ENCODE measurements at regions not wholly inside any gene's neighbourhood (a gene's known extent, or its start where the extent isn't known, plus 50 kb on each side); places are given as distances from the start of the nearest gene placed in this dataset.

DNA sequence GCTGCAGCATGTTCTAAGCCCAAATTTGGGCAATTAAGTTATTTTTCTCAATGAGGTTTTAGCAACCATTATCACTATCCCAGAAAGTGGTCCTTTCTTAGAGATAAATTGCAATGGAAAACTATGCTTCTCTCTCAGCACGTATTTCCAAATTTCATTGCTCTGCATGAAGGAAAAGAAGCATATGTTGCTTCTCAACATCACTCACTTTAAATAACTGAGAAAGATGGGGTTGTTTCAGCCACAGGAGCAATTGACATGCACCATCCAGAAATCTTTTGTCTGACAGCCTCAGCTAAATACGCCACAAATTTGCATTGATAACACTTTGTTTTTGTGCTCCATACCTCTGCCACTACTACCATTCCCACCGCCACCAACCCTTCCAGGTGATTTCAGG is 157.6 kb upstream of the PKN2 start:
- Histone ChIP-seq H3K27me3 (no peaks in the 10 kb centered on the region), H3K4me1 (no peaks in the 10 kb centered on the region), H3K27ac (no peak overlapping the region), H3K36me3 (no peaks in the 10 kb centered on the region), H3K9me3 (no peaks in the 10 kb centered on the region), H3K4me3 (no peak overlapping the region)
- WGBS = 97% methylated on average over 3 of the region's 3 CpGs
- DNase-seq (ENCODE audit: low spot score in 2 of 2) = no peak
- TF ChIP-seq POLR2A (IDR thresholded peaks at IDR 0.05) = no peak
- TF ChIP-seq, protein P1, sequence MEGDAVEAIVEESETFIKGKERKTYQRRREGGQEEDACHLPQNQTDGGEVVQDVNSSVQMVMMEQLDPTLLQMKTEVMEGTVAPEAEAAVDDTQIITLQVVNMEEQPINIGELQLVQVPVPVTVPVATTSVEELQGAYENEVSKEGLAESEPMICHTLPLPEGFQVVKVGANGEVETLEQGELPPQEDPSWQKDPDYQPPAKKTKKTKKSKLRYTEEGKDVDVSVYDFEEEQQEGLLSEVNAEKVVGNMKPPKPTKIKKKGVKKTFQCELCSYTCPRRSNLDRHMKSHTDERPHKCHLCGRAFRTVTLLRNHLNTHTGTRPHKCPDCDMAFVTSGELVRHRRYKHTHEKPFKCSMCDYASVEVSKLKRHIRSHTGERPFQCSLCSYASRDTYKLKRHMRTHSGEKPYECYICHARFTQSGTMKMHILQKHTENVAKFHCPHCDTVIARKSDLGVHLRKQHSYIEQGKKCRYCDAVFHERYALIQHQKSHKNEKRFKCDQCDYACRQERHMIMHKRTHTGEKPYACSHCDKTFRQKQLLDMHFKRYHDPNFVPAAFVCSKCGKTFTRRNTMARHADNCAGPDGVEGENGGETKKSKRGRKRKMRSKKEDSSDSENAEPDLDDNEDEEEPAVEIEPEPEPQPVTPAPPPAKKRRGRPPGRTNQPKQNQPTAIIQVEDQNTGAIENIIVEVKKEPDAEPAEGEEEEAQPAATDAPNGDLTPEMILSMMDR (IDR thresholded peaks at IDR 0.05) = no peak
- no peak for TF ChIP-seq EP300 (IDR thresholded peaks at IDR 0.05)
- TF ChIP-seq POLR2AphosphoS5 (IDR thresholded peaks at IDR 0.05) = no peak

DNA sequence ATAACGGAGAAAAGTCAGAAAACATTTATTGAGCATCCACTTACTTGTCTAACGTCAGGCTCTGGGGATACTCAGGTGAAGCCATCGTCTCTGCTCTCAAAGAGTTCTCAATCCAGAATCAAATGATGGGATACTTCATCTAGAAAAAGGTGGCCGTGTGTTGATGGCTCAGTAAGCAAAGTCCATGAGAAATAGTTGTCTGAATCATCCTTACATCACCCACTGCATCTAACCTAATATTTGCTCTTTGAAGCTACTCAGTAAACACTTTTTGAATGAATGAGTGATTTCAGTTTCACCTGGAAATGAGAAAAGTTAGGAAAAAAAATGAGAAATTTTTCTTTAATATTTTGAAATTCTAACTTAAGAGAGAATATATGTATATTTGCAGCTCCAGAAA is 155.3 kb upstream of the PKN2 start:
- H3K9me3 ChIP-seq = no peaks in the 10 kb centered on the region
- H3K27me3 ChIP-seq = no peaks in the 10 kb centered on the region
- H3K36me3 ChIP-seq = no peaks in the 10 kb centered on the region
- TF ChIP-seq POLR2A (IDR thresholded peaks at IDR 0.05) (no peak), POLR2AphosphoS5 (IDR thresholded peaks at IDR 0.05) (no peak), EP300 (IDR thresholded peaks at IDR 0.05) (no peak)
- TF ChIP-seq, protein P1 (IDR thresholded peaks at IDR 0.05) = no peak
- H3K4me3 ChIP-seq = no peak overlapping the region
- H3K27ac ChIP-seq = no peak overlapping the region
- H3K4me1 ChIP-seq = no peaks in the 10 kb centered on the region
- no peak for DNase-seq (ENCODE audit: low spot score in 2 of 2)
- WGBS = 91% methylated on average over 4 of the region's 4 CpGs

DNA sequence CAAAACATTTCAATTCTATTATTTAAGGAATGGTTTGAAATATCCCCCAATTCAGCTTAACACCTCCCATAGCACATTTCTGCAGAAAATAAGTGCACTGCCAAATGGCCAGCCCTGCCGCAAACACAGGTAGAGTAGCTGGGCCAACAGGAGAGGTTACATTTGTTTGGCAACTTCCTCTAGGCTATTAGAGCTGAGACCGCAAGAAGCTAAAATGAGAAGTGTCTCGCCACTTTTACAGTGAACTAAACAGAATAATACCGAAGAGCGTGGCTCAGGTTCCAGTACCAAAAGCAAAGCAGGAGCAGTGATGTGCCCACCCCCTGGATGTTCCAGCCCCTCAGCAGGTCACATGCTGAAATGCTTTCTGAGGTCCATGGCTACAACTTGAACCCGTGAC is 154.5 kb upstream of the PKN2 start:
- WGBS = 92% methylated on average over 6 of the region's 6 CpGs
- Histone ChIP-seq H3K9me3 (no peaks in the 10 kb centered on the region), H3K4me3 (no peak overlapping the region), H3K4me1 (no peaks in the 10 kb centered on the region), H3K27ac (no peak overlapping the region), H3K36me3 (no peaks in the 10 kb centered on the region), H3K27me3 (no peaks in the 10 kb centered on the region)
- no peak for DNase-seq (ENCODE audit: low spot score in 2 of 2)
- TF ChIP-seq POLR2AphosphoS5 (IDR thresholded peaks at IDR 0.05) (no peak), POLR2A (IDR thresholded peaks at IDR 0.05) (no peak), EP300 (IDR thresholded peaks at IDR 0.05) (no peak)
- TF ChIP-seq, protein P1 (IDR thresholded peaks at IDR 0.05) = no peak

DNA sequence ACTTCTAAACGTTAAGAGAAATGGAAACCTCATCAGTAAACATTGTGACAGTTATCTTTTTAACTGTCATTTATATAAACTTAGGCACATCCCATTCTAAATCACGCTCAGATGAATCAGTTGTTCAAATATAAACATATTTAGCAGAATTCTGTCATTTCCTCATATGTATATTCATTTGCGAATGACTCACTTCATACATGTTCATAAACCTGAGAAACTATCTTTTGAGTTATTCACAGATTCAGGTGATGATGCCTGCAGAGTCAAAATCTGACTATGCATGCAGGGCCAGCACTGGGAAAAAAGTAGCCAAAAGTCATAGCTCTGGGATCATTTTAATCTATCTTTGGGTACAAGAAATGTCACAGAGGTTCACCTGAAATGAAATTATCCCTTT is 153.8 kb upstream of the PKN2 start:
- Histone ChIP-seq H3K36me3 (no peaks in the 10 kb centered on the region), H3K4me1 (no peaks in the 10 kb centered on the region), H3K4me3 (no peak overlapping the region), H3K27me3 (no peaks in the 10 kb centered on the region), H3K27ac (no peak overlapping the region), H3K9me3 (no peaks in the 10 kb centered on the region)
- 82% methylated on average over 3 of the region's 3 CpGs for WGBS
- no peak for DNase-seq (ENCODE audit: low spot score in 2 of 2)
- TF ChIP-seq POLR2A (IDR thresholded peaks at IDR 0.05) (no peak), POLR2AphosphoS5 (IDR thresholded peaks at IDR 0.05) (no peak), EP300 (IDR thresholded peaks at IDR 0.05) (no peak)
- TF ChIP-seq, protein P1 (IDR thresholded peaks at IDR 0.05) = no peak

- no peaks in the 10 kb centered on the region for H3K27me3 ChIP-seq
- WGBS = 79% methylated on average over 3 of the region's 3 CpGs
- no peak for TF ChIP-seq POLR2AphosphoS5 (IDR thresholded peaks at IDR 0.05)
- no peak for DNase-seq (ENCODE audit: low spot score in 2 of 2)
- H3K9me3 ChIP-seq = no peaks in the 10 kb centered on the region
- H3K27ac ChIP-seq = no peak overlapping the region
- no peaks in the 10 kb centered on the region for H3K4me1 ChIP-seq
- H3K36me3 ChIP-seq = no peaks in the 10 kb centered on the region
- H3K4me3 ChIP-seq = no peak overlapping the region
Observed at GRCh38 chr1:88537787-88538186, 146.3 kb upstream of the PKN2 start.

GRCh38 chr1:88538222-88538899 is 145.7 kb upstream of the PKN2 start:
- 76% methylated on average over 2 of the region's 2 CpGs for WGBS
- Histone ChIP-seq H3K27me3 (no peaks in the 10 kb centered on the region), H3K36me3 (no peaks in the 10 kb centered on the region), H3K27ac (no peak overlapping the region), H3K4me3 (no peak overlapping the region), H3K9me3 (no peaks in the 10 kb centered on the region), H3K4me1 (no peaks in the 10 kb centered on the region)
- TF ChIP-seq EP300 (IDR thresholded peaks at IDR 0.05) (no peak), POLR2AphosphoS5 (IDR thresholded peaks at IDR 0.05) (no peak)
- TF ChIP-seq, protein P1 (IDR thresholded peaks at IDR 0.05) = no peak
- DNase-seq (ENCODE audit: low spot score in 2 of 2) = no peak

Data from suprapubic skin (tissue), 4 donors.